ENCODE measurements at regions not wholly inside any gene's neighbourhood (a gene's known extent, or its start where the extent isn't known, plus 50 kb on each side); places are given as distances from the start of the nearest gene placed in this dataset.

DNA sequence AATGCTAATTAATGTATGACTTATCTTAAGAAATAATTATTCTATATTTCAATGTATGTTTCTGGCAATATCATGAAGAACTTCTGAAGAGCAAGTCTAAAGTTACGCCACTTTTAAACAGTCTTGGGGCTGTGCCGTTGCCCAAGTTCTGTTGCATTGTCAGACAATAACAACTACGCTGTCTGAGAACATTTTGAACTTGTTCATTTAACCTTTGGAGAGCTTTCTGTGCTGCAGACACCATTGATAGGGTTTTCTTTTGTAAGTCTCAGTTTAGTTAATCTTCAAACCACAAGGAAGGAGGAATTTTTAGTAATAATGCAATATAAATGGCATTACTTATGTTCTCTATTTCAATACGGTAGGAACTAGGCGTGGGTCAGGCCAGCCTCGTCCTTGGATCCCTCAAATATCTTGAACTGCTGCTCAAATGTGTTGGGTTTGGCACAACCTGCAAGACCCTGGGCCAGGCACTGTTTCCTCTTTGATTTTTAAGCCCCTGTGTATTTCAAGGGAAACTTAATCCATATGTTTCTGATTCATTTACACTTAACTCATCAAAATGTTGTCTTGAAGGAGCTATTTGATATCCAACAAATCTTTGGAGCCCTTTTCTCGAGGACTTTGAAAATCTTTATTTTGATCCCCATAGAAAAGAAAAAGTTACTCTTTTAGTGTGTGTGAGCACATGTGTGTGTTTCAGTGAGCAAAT is 215.5 kb downstream of the INHBA start:
- Histone ChIP-seq H3K9me2 (replicated peaks; ENCODE audit: insufficient read depth, low read length) (no peaks in the 10 kb centered on the region), H4K20me1 (ENCODE audit: insufficient read depth, low read depth, low read length) (no peaks in the 10 kb centered on the region), H3K9me3 (ENCODE audit: low read length) (no peaks in the 10 kb centered on the region; the same call in none of the 2 replicates), H3K4me2 (ENCODE audit: low read depth, low read length, poor library complexity, severe bottlenecking) (no peak overlapping the region), H3K79me2 (ENCODE audit: low read length) (no peaks in the 10 kb centered on the region), H3K9ac (ENCODE audit: low read length) (no peak overlapping the region), H3K4me3 (ENCODE audit: low read length) (no peak overlapping the region), H3K4me1 (ENCODE audit: low read length) (no peaks in the 10 kb centered on the region), H3K27me3 (ENCODE audit: low read length) (no peaks in the 10 kb centered on the region), H3K27ac (ENCODE audit: low read length) (no peak overlapping the region), H3K36me3 (ENCODE audit: insufficient read depth, low read length) (no peaks in the 10 kb centered on the region), H2AFZ (ENCODE audit: low read length) (no peak overlapping the region)
- DNase-seq, result no peak

DNA sequence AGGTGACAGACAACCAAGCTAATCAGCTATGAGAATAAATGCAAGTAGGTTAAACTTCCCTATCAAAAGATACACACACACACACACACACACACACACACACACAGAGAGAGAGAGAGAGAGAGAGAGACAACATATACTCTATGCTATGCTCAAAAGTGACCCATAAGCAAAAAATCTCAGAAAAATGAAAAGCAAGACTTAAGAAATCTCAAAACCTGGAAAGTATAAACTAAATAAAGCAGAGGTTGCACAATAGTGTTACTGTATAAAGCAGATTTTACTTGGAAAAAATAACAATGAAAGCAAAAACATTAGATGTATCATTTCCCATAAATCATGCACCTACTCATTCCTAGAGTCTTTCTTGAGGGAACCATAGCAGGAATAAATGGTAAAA is 221.5 kb downstream of the INHBA start:
- no peak for DNase-seq
- Histone ChIP-seq H3K79me2 (ENCODE audit: low read length) (no peaks in the 10 kb centered on the region), H3K9ac (ENCODE audit: low read length) (no peak overlapping the region), H3K27ac (ENCODE audit: low read length) (no peak overlapping the region), H3K4me2 (ENCODE audit: low read depth, low read length, poor library complexity, severe bottlenecking) (no peak overlapping the region), H3K9me2 (replicated peaks; ENCODE audit: insufficient read depth, low read length) (no peaks in the 10 kb centered on the region), H3K9me3 (ENCODE audit: low read length) (no peaks in the 10 kb centered on the region; the same call in none of the 2 replicates), H3K36me3 (ENCODE audit: insufficient read depth, low read length) (no peaks in the 10 kb centered on the region), H4K20me1 (ENCODE audit: insufficient read depth, low read depth, low read length) (no peaks in the 10 kb centered on the region), H3K4me3 (ENCODE audit: low read length) (no peak overlapping the region), H2AFZ (ENCODE audit: low read length) (no peak overlapping the region), H3K27me3 (ENCODE audit: low read length) (no peaks in the 10 kb centered on the region), H3K4me1 (ENCODE audit: low read length) (no peaks in the 10 kb centered on the region)

- no peak overlapping the region for H3K9ac ChIP-seq (ENCODE audit: low read length)
- no peaks in the 10 kb centered on the region for H4K20me1 ChIP-seq (ENCODE audit: insufficient read depth, low read depth, low read length)
- H3K4me3 ChIP-seq (ENCODE audit: low read length), result no peak overlapping the region
- no peaks in the 10 kb centered on the region for H3K4me1 ChIP-seq (ENCODE audit: low read length)
- H3K9me2 ChIP-seq (replicated peaks; ENCODE audit: insufficient read depth, low read length), result no peaks in the 10 kb centered on the region
- H3K9me3 ChIP-seq (ENCODE audit: low read length), result no peaks in the 10 kb centered on the region; the same call in 1 of the 2 replicates
- no peak overlapping the region for H3K27ac ChIP-seq (ENCODE audit: low read length)
- H3K36me3 ChIP-seq (ENCODE audit: insufficient read depth, low read length), result no peaks in the 10 kb centered on the region
- no peak for DNase-seq
- no peaks in the 10 kb centered on the region for H3K79me2 ChIP-seq (ENCODE audit: low read length)
- H3K27me3 ChIP-seq (ENCODE audit: low read length), result no peaks in the 10 kb centered on the region
- no peak overlapping the region for H2AFZ ChIP-seq (ENCODE audit: low read length)
- H3K4me2 ChIP-seq (ENCODE audit: low read depth, low read length, poor library complexity, severe bottlenecking), result no peak overlapping the region
Measured at GRCh38 chr7:41478187-41478586, 224.7 kb downstream of the INHBA start.

- H3K27me3 ChIP-seq (ENCODE audit: low read length), result no peaks in the 10 kb centered on the region
- no peak overlapping the region for H2AFZ ChIP-seq (ENCODE audit: low read length)
- H3K27ac ChIP-seq (ENCODE audit: low read length), result no peak overlapping the region
- no peaks in the 10 kb centered on the region for H3K9me2 ChIP-seq (replicated peaks; ENCODE audit: insufficient read depth, low read length)
- H3K9me3 ChIP-seq (ENCODE audit: low read length), result no peaks in the 10 kb centered on the region
- H4K20me1 ChIP-seq (ENCODE audit: insufficient read depth, low read depth, low read length), result no peaks in the 10 kb centered on the region
- H3K4me3 ChIP-seq (ENCODE audit: low read length), result no peak overlapping the region
- H3K4me1 ChIP-seq (ENCODE audit: low read length), result no peaks in the 10 kb centered on the region
- no peak overlapping the region for H3K4me2 ChIP-seq (ENCODE audit: low read depth, low read length, poor library complexity, severe bottlenecking)
- H3K9ac ChIP-seq (ENCODE audit: low read length), result no peak overlapping the region
- no peaks in the 10 kb centered on the region for H3K36me3 ChIP-seq (ENCODE audit: insufficient read depth, low read length)
- DNase-seq, result no peak
- H3K79me2 ChIP-seq (ENCODE audit: low read length), result no peaks in the 10 kb centered on the region
Measured at GRCh38 chr7:41476460-41476803, 226.5 kb downstream of the INHBA start.

DNA sequence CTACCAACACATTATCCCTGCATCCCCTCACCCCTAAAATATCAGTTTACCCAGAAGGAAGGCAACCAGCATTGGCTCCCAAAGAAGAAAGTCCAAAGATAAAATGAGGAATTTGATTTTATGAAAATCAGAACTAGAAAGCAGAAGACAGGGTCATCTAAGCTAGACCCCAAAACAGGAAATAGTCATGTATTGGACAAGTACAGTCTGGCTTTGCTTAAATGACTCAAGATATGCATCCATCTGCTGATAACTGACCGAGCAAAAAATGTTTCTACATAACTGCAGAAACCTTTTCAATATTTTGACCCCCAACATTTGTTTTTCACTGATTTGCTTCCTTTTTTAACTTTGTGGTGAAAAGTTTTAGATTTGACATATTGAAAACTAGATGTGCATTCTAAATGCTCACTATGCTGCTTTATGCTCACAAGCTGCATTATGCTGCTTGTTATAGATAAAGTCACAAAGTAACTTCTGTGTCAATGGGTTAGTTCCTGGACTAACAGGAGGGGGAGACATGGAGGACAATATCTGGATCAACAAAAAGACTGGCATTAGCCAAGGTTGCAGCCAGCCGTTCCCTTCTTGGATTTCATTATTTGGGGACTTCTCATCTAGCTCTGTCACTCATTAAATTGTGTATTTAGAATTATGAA is 227.0 kb downstream of the INHBA start:
- Histone ChIP-seq H3K27ac (ENCODE audit: low read length) (no peak overlapping the region), H4K20me1 (ENCODE audit: insufficient read depth, low read depth, low read length) (no peaks in the 10 kb centered on the region), H3K79me2 (ENCODE audit: low read length) (no peaks in the 10 kb centered on the region), H3K4me1 (ENCODE audit: low read length) (no peaks in the 10 kb centered on the region), H3K9me3 (ENCODE audit: low read length) (no peaks in the 10 kb centered on the region), H3K4me2 (ENCODE audit: low read depth, low read length, poor library complexity, severe bottlenecking) (no peak overlapping the region), H2AFZ (ENCODE audit: low read length) (no peak overlapping the region), H3K27me3 (ENCODE audit: low read length) (no peaks in the 10 kb centered on the region), H3K9ac (ENCODE audit: low read length) (no peak overlapping the region), H3K4me3 (ENCODE audit: low read length) (no peak overlapping the region), H3K9me2 (replicated peaks; ENCODE audit: insufficient read depth, low read length) (no peaks in the 10 kb centered on the region), H3K36me3 (ENCODE audit: insufficient read depth, low read length) (no peaks in the 10 kb centered on the region)
- no peak for DNase-seq

DNA sequence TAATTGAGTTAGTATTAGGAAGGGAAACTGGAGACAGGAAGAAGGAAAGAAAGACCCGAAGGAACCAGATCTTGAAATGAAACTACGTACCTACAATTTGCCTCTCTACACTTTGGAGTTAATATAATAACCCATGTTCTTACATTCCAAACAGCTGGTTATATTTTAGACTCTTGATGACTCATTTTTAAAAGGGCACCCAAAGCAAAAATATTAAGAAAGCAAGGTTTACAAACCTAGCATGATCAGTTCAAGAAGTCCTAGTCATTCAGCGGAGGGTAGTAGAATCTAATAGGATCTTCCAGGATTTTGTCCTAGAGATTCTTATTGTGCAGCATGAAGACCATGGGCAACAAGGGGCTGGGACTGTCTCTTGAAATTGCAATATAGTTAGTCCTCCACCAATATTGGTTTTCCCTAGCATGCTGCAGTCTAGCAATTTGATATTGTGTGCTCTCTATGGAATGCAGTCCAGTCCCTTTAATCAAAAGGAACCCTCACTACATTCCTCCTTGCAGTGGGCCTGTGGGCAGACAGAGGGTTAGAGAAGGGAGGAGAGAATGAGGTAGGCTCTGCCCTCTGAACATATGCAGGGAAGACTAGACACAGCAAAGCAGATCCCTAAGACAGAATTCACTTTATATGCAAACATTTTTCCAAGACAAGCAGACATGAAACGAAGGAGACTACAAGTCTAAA is 230.3 kb downstream of the INHBA start:
- Histone ChIP-seq H4K20me1 (ENCODE audit: insufficient read depth, low read depth, low read length) (no peaks in the 10 kb centered on the region), H3K9ac (ENCODE audit: low read length) (no peak overlapping the region), H3K4me2 (ENCODE audit: low read depth, low read length, poor library complexity, severe bottlenecking) (no peak overlapping the region), H3K9me2 (replicated peaks; ENCODE audit: insufficient read depth, low read length) (no peaks in the 10 kb centered on the region), H3K9me3 (ENCODE audit: low read length) (no peaks in the 10 kb centered on the region), H2AFZ (ENCODE audit: low read length) (no peak overlapping the region), H3K4me3 (ENCODE audit: low read length) (no peak overlapping the region), H3K4me1 (ENCODE audit: low read length) (no peaks in the 10 kb centered on the region), H3K79me2 (ENCODE audit: low read length) (no peaks in the 10 kb centered on the region), H3K36me3 (ENCODE audit: insufficient read depth, low read length) (no peaks in the 10 kb centered on the region), H3K27ac (ENCODE audit: low read length) (no peak overlapping the region), H3K27me3 (ENCODE audit: low read length) (no peaks in the 10 kb centered on the region)
- no peak for DNase-seq

DNA sequence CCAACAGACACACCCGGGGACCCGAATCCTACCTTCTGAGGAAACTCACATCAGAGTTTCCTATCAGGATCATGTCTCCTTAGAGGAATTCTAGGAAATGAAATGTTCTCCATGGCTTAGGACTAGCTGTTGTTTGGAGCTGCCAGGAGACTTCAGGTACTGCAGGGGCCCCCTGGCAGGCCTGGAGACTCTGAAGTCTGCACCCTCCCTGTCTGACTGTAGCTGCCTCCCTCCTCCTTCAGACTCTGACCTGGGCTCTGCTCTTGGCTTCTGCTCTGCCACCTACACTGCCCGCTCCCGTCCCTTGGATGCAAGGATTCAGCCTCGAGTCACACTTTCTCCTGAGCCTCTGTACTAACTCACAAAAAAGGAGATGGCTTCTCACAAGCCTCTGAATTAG is 232.8 kb downstream of the INHBA start:
- no peak for DNase-seq
- Histone ChIP-seq H3K36me3 (ENCODE audit: insufficient read depth, low read length) (no peaks in the 10 kb centered on the region), H4K20me1 (ENCODE audit: insufficient read depth, low read depth, low read length) (no peaks in the 10 kb centered on the region), H3K4me3 (ENCODE audit: low read length) (no peak overlapping the region), H3K27ac (ENCODE audit: low read length) (no peak overlapping the region), H3K9ac (ENCODE audit: low read length) (no peak overlapping the region), H3K9me3 (ENCODE audit: low read length) (no peaks in the 10 kb centered on the region), H3K4me2 (ENCODE audit: low read depth, low read length, poor library complexity, severe bottlenecking) (no peak overlapping the region), H3K79me2 (ENCODE audit: low read length) (no peaks in the 10 kb centered on the region), H3K4me1 (ENCODE audit: low read length) (no peaks in the 10 kb centered on the region), H3K27me3 (ENCODE audit: low read length) (no peaks in the 10 kb centered on the region), H3K9me2 (replicated peaks; ENCODE audit: insufficient read depth, low read length) (no peaks in the 10 kb centered on the region), H2AFZ (ENCODE audit: low read length) (no peak overlapping the region)

DNA sequence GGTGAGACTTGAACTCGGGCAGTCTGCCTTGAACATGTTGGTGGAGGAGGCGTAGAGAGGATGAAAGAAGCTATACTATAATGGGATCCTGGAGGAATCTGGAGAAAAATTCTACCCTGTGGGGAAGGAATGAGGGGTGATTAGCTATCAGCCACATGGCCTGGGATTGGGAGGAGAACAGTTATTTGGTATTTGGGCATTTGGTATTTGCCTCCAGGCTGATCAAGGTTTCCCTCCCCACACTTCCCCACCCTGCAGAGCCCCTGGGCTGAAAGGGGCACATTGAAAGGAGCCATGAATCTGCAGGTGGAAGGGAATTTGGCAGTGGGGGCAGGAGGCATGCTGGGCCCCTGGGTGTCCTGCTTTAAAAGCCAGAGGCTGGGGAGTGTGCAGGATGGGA is 235.3 kb downstream of the INHBA start:
- no peaks in the 10 kb centered on the region for H3K27me3 ChIP-seq (ENCODE audit: low read length)
- no peak overlapping the region for H3K4me2 ChIP-seq (ENCODE audit: low read depth, low read length, poor library complexity, severe bottlenecking)
- H3K27ac ChIP-seq (ENCODE audit: low read length), result no peak overlapping the region
- H3K4me1 ChIP-seq (ENCODE audit: low read length), result no peaks in the 10 kb centered on the region
- H4K20me1 ChIP-seq (ENCODE audit: insufficient read depth, low read depth, low read length), result no peaks in the 10 kb centered on the region
- H3K79me2 ChIP-seq (ENCODE audit: low read length), result no peaks in the 10 kb centered on the region
- H3K9me2 ChIP-seq (replicated peaks; ENCODE audit: insufficient read depth, low read length), result no peaks in the 10 kb centered on the region
- H3K9me3 ChIP-seq (ENCODE audit: low read length), result no peaks in the 10 kb centered on the region
- no peak overlapping the region for H3K4me3 ChIP-seq (ENCODE audit: low read length)
- no peak for DNase-seq
- H3K36me3 ChIP-seq (ENCODE audit: insufficient read depth, low read length), result no peaks in the 10 kb centered on the region
- H3K9ac ChIP-seq (ENCODE audit: low read length), result no peak overlapping the region
- H2AFZ ChIP-seq (ENCODE audit: low read length), result no peak overlapping the region
